Spleen (tissue), 7 donors: ENCODE measurements at regions not wholly inside any gene's neighbourhood (a gene's known extent, or its start where the extent isn't known, plus 50 kb on each side); places are given as distances from the start of the nearest gene placed in this dataset.

Experiments used
- POLR2A ChIP-seq, 3 donors: fragments of 450-650 bp; IDR thresholded peaks; one replicate each; pipeline ENCODE4 v1.5.1; 2017; ENCODE audit warnings: antibody characterized with exemption in 3 of 3, mild to moderate bottlenecking in 1 of 3
- TF ChIP-seq, protein P1 (sequence below), 11 experiments: fragments of 200-600 bp in 7 of 11; fragments of 450-650 bp in 4 of 11; sonication (generic) in 4 of 11; IDR thresholded peaks in 8 of 11; conservative IDR thresholded peaks in 3 of 11; 1 replicate in 7 of 11; 2 replicates in 4 of 11; pipeline versions ENCODE4 v1.4.0 to v1.8.0; 2016 to 2021; ENCODE audit warnings: antibody characterized with exemption in 11 of 11, inconsistent platforms in 4 of 11, mild to moderate bottlenecking in 1 of 11
- donor health status: DM: no; HTN: no; CAD: no; lungs with moderate emphysema.
- donor health status: DM: no; HTN: no; CAD: no.
- donor health status: DM: no; HTN: no; CAD: no.

DNA sequence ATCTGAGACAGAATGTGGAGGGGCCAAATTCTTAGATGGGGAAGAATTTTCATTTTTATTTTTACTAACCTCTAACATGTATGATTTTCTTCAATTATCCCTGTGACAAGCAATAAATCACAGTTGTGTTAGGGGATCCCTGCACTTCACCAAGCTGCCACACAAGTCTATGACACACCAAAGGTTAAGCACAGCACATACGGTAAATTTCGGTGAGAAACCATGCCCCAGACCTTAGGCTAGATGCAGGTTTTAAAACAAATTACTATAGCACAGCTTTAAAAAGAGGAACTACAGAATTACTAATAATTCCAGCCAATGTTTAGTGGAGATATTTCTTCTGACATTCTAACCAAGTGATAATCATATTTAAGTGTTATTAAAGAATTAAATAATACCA, 175.7 kb upstream of the RORB start:
- TF ChIP-seq, protein P1, sequence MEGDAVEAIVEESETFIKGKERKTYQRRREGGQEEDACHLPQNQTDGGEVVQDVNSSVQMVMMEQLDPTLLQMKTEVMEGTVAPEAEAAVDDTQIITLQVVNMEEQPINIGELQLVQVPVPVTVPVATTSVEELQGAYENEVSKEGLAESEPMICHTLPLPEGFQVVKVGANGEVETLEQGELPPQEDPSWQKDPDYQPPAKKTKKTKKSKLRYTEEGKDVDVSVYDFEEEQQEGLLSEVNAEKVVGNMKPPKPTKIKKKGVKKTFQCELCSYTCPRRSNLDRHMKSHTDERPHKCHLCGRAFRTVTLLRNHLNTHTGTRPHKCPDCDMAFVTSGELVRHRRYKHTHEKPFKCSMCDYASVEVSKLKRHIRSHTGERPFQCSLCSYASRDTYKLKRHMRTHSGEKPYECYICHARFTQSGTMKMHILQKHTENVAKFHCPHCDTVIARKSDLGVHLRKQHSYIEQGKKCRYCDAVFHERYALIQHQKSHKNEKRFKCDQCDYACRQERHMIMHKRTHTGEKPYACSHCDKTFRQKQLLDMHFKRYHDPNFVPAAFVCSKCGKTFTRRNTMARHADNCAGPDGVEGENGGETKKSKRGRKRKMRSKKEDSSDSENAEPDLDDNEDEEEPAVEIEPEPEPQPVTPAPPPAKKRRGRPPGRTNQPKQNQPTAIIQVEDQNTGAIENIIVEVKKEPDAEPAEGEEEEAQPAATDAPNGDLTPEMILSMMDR (IDR thresholded peaks at IDR 0.05 in 8 of 11, conservative IDR thresholded peaks at IDR 0.05 in 3 of 11), result no peak
- no peak for TF ChIP-seq POLR2A (IDR thresholded peaks at IDR 0.05)
